OCI-LY7 (cell line): ENCODE measurements at regions not wholly inside any gene's neighbourhood (a gene's known extent, or its start where the extent isn't known, plus 50 kb on each side); places are given as distances from the start of the nearest gene placed in this dataset.

Experiments
- BruUV-seq: library from RNA; stranded (reverse); fragments of 400-500 nt; replicated peaks from 2 replicates; lab custom pipeline; 2021; lab: Mats Ljungman, UMichigan
- CTCF ChIA-PET: fragments of 300-600 bp; sonication (Branson Sonifier 250); formaldehyde crosslinking; loops from one replicate; lab custom pipeline; 2022; ENCODE audit warnings: antibody characterized with exemption; ENCODE audit not compliant: unreplicated experiment; lab: Charles Lee
- POLR2A ChIA-PET: fragments of 300-600 bp; sonication (Branson Sonifier 250); formaldehyde crosslinking; loops from one replicate; lab custom pipeline; 2022; ENCODE audit warnings: antibody characterized with exemption; lab: Charles Lee
- DNase-seq: peaks from one replicate; pipeline ENCODE4 v3.0.0-alpha.2; 2015; ENCODE audit warnings: low spot score
- H2AFZ ChIP-seq: fragments of 200-600 bp; sonication (generic), shearing (Covaris generic); 2 replicates; pipeline ENCODE4 v1.6.1; 2014; ENCODE audit warnings: mild to moderate bottlenecking, antibody characterized with exemption, low read length, moderate library complexity
- H3K27ac ChIP-seq: fragments of 200-600 bp; sonication (generic); 2 replicates; pipeline ENCODE4 v1.5.1; 2014; ENCODE audit warnings: mixed run types, low read depth, mild to moderate bottlenecking, moderate library complexity, low read length, inconsistent platforms; ENCODE audit not compliant: poor library complexity, severe bottlenecking
- H3K36me3 ChIP-seq: fragments of 200-600 bp; sonication (generic); 2 replicates; pipeline ENCODE4 v1.6.1; 2014; ENCODE audit warnings: mild to moderate bottlenecking, antibody characterized with exemption, low read length, moderate library complexity, mixed read lengths; ENCODE audit not compliant: insufficient read depth
- H3K4me1 ChIP-seq: fragments of 200-600 bp; sonication (generic); 2 replicates; pipeline ENCODE4 v1.5.1; 2014; ENCODE audit warnings: mild to moderate bottlenecking, low read length; ENCODE audit not compliant: insufficient read depth, poor library complexity, severe bottlenecking
- H3K4me2 ChIP-seq: fragments of 200-600 bp; sonication (generic); 2 replicates; pipeline ENCODE4 v1.6.1; 2014; ENCODE audit warnings: mild to moderate bottlenecking, low read length
- H3K4me3 ChIP-seq: fragments of 200-600 bp; sonication (generic); 2 replicates; pipeline ENCODE4 v1.5.1; 2014; ENCODE audit warnings: mild to moderate bottlenecking, low read depth, low read length; ENCODE audit not compliant: poor library complexity, severe bottlenecking
- H3K79me2 ChIP-seq: fragments of 200-600 bp; sonication (generic); 2 replicates; pipeline ENCODE4 v1.6.1; 2016; ENCODE audit warnings: low read depth, mild to moderate bottlenecking, low read length, moderate library complexity, mixed read lengths; ENCODE audit not compliant: insufficient read depth
- H3K9me2 ChIP-seq: fragments of 200-600 bp; sonication (generic); 2 replicates; pipeline ENCODE4 v1.6.1; 2016; ENCODE audit warnings: mild to moderate bottlenecking, low read length, mixed read lengths; ENCODE audit not compliant: insufficient read depth
- H3K9me3 ChIP-seq: fragments of 200-600 bp; sonication (generic); 2 replicates; pipeline ENCODE4 v1.6.1; 2014; ENCODE audit warnings: mild to moderate bottlenecking, mixed run types, low read length, mixed read lengths
- H4K20me1 ChIP-seq: fragments of 200-600 bp; sonication (generic); 2 replicates; pipeline ENCODE4 v1.6.1; 2014; ENCODE audit warnings: mild to moderate bottlenecking, antibody characterized with exemption, low read length, moderate library complexity, mixed read lengths; ENCODE audit not compliant: insufficient read depth
- EZH2phosphoT487 ChIP-seq: fragments of 200-600 bp; sonication (generic); IDR thresholded peaks from 2 replicates; pipeline ENCODE4 v1.6.1; 2018; ENCODE audit warnings: low read depth, borderline replicate concordance, mild to moderate bottlenecking, mixed run types, antibody characterized with exemption, low read length, moderate library complexity, mixed read lengths
- intact Hi-C: fragments of 100-400 bp; cut with micrococcal nuclease; formaldehyde crosslinking; loops from one replicate; pipeline ENCODE4 v1.10.0; 2022; ENCODE audit not compliant: unreplicated experiment
- TF ChIP-seq, protein P1 (sequence below): fragments of 200-600 bp; sonication (generic); conservative IDR thresholded peaks from 2 replicates; pipeline ENCODE4 v1.5.1; 2014; ENCODE audit warnings: mild to moderate bottlenecking, antibody characterized with exemption, low read length, moderate library complexity, mixed read lengths

DNA sequence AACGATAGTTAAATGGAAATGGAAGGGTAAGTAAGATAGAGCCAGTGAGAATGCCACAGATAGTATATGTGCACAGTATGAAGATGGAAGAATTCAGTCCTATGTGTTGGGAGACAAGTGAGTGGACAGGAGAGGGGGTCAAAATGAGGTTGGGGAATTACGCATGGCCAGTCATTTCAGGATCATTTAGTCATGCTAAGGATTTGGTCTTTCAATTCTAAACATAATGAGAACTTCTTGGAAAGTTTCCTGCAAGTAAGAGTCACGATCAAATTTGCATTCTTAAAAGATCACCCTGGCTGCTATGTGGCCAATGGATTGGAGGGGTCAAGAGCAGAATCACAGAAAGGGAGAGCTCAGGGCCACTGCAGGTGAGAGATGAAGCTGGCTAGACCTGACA is 64.0 kb upstream of the KCNK2 start:
- Histone ChIP-seq H2AFZ (no peak overlapping the region), H3K4me2 (no peak overlapping the region), H3K4me1 (no peaks in the 10 kb centered on the region), H3K4me3 (no peak overlapping the region), H3K79me2 (no peaks in the 10 kb centered on the region), H3K9me3 (no peaks in the 10 kb centered on the region), H4K20me1 (no peaks in the 10 kb centered on the region), H3K27ac (no peak overlapping the region), H3K36me3 (no peaks in the 10 kb centered on the region), H3K9me2 (no peaks in the 10 kb centered on the region)
- no peak for DNase-seq
- TF ChIP-seq, protein P1, sequence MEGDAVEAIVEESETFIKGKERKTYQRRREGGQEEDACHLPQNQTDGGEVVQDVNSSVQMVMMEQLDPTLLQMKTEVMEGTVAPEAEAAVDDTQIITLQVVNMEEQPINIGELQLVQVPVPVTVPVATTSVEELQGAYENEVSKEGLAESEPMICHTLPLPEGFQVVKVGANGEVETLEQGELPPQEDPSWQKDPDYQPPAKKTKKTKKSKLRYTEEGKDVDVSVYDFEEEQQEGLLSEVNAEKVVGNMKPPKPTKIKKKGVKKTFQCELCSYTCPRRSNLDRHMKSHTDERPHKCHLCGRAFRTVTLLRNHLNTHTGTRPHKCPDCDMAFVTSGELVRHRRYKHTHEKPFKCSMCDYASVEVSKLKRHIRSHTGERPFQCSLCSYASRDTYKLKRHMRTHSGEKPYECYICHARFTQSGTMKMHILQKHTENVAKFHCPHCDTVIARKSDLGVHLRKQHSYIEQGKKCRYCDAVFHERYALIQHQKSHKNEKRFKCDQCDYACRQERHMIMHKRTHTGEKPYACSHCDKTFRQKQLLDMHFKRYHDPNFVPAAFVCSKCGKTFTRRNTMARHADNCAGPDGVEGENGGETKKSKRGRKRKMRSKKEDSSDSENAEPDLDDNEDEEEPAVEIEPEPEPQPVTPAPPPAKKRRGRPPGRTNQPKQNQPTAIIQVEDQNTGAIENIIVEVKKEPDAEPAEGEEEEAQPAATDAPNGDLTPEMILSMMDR = no peak
- no peak for TF ChIP-seq EZH2phosphoT487
- CTCF ChIA-PET = no interaction called here
- POLR2A ChIA-PET = no interaction called here
- no TSS peak for BruUV-seq
- intact Hi-C loops = no loop called here

GRCh38 chr1:215022204-215022603 is 60.3 kb upstream of the KCNK2 start:
- intact Hi-C loops = no loop called here
- H3K27ac ChIP-seq = no peak overlapping the region
- H3K4me3 ChIP-seq = no peak overlapping the region
- H4K20me1 ChIP-seq = no peaks in the 10 kb centered on the region
- no peaks in the 10 kb centered on the region for H3K79me2 ChIP-seq
- no peaks in the 10 kb centered on the region for H3K36me3 ChIP-seq
- ChIA-PET CTCF (no interaction called here), POLR2A (no interaction called here)
- H3K9me2 ChIP-seq = no peaks in the 10 kb centered on the region
- DNase-seq = no peak
- no peaks in the 10 kb centered on the region for H3K9me3 ChIP-seq
- no peak overlapping the region for H3K4me2 ChIP-seq
- H3K4me1 ChIP-seq = no peaks in the 10 kb centered on the region
- H2AFZ ChIP-seq = no peak overlapping the region
- no peak for TF ChIP-seq EZH2phosphoT487
- TF ChIP-seq, protein P1 = no peak
- no TSS peak for BruUV-seq

- intact Hi-C loops = no loop called here
- H4K20me1 ChIP-seq = no peaks in the 10 kb centered on the region
- H3K27ac ChIP-seq = no peak overlapping the region
- H3K4me1 ChIP-seq = no peaks in the 10 kb centered on the region
- DNase-seq = no peak
- no peaks in the 10 kb centered on the region for H3K9me2 ChIP-seq
- no peaks in the 10 kb centered on the region for H3K9me3 ChIP-seq
- no TSS peak for BruUV-seq
- no peak overlapping the region for H3K4me3 ChIP-seq
- no peaks in the 10 kb centered on the region for H3K36me3 ChIP-seq
- no peak overlapping the region for H2AFZ ChIP-seq
- no peak overlapping the region for H3K4me2 ChIP-seq
- ChIA-PET POLR2A (no interaction called here), CTCF (no interaction called here)
- no peak for TF ChIP-seq EZH2phosphoT487
- TF ChIP-seq, protein P1 = no peak
- H3K79me2 ChIP-seq = no peaks in the 10 kb centered on the region
These were observed 59.8 kb upstream of the KCNK2 start for GRCh38 chr1:215022741-215023141.
